Fibroblast of pulmonary artery (primary cell): ENCODE measurements at regions not wholly inside any gene's neighbourhood (a gene's known extent, or its start where the extent isn't known, plus 50 kb on each side); places are given as distances from the start of the nearest gene placed in this dataset.
"Not testable (repeated sequence)": the region's sequence is repeated elsewhere in the genome, so short reads cannot be mapped to it uniquely, and the experiment has no call there.

Source experiments
- DNase-seq: peaks from one replicate; pipeline ENCODE4 v3.0.0-alpha.2; 2010; ENCODE audit warnings: low read depth
- H3K4me3 ChIP-seq: replicated peaks from 2 replicates; pipeline ENCODE4 v1.5.1; 2011; ENCODE audit warnings: low read depth, mild to moderate bottlenecking, control low read depth, low read length, moderate library complexity
- TF ChIP-seq, protein P1 (sequence below): IDR thresholded peaks from 2 replicates; pipeline ENCODE4 v1.5.1; 2011; ENCODE audit warnings: mild to moderate bottlenecking, control low read depth, low read length, inconsistent platforms; ENCODE audit errors: missing control alignments

DNA sequence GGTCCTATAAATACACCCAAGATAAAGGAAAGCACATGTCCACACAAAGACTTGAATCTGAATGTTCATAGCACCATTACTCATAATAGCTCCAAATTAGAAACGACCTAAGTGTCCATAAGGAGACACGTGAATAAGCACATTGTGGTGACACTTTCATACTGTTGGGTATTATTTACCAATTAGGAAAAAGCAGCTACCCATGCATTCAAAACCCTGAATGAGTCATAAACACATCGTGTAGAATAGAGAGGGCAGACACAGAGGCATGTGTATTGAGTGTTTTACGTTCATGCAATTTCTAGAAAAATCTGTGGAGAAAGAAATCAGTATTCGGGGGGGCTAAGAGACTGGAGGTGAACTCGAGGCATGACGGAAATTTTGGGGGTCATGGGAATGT, 396.7 kb downstream of the THBS2 start:
- no peak overlapping the region for H3K4me3 ChIP-seq
- no peak for DNase-seq
- TF ChIP-seq, protein P1, sequence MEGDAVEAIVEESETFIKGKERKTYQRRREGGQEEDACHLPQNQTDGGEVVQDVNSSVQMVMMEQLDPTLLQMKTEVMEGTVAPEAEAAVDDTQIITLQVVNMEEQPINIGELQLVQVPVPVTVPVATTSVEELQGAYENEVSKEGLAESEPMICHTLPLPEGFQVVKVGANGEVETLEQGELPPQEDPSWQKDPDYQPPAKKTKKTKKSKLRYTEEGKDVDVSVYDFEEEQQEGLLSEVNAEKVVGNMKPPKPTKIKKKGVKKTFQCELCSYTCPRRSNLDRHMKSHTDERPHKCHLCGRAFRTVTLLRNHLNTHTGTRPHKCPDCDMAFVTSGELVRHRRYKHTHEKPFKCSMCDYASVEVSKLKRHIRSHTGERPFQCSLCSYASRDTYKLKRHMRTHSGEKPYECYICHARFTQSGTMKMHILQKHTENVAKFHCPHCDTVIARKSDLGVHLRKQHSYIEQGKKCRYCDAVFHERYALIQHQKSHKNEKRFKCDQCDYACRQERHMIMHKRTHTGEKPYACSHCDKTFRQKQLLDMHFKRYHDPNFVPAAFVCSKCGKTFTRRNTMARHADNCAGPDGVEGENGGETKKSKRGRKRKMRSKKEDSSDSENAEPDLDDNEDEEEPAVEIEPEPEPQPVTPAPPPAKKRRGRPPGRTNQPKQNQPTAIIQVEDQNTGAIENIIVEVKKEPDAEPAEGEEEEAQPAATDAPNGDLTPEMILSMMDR = no peak

DNA sequence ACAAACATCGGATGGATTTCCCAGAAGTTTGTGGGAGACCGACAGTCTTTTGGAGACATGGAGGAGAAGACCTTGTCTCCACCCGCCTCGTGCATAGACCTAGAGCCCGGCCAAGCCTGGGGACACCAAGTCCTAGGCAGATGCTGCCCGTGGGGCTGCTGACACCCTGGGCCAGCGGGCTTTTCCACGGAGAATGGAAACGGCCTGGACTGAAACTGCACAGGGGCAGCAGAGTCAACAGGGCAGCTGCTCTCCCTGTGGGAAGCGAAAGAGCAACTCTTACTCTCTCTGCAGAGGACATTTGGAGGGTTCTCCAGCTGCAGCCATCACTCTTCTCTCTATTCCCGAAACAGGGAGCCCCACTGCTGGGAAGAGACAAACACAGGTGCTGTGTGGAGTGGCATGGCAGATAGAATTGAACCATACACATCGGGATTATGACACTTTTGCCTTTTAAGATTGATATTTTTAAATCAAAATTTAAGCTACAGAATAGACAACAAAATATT, 401.2 kb downstream of the THBS2 start:
- TF ChIP-seq, protein P1 = no peak
- no peak for DNase-seq
- no peak overlapping the region for H3K4me3 ChIP-seq

DNA sequence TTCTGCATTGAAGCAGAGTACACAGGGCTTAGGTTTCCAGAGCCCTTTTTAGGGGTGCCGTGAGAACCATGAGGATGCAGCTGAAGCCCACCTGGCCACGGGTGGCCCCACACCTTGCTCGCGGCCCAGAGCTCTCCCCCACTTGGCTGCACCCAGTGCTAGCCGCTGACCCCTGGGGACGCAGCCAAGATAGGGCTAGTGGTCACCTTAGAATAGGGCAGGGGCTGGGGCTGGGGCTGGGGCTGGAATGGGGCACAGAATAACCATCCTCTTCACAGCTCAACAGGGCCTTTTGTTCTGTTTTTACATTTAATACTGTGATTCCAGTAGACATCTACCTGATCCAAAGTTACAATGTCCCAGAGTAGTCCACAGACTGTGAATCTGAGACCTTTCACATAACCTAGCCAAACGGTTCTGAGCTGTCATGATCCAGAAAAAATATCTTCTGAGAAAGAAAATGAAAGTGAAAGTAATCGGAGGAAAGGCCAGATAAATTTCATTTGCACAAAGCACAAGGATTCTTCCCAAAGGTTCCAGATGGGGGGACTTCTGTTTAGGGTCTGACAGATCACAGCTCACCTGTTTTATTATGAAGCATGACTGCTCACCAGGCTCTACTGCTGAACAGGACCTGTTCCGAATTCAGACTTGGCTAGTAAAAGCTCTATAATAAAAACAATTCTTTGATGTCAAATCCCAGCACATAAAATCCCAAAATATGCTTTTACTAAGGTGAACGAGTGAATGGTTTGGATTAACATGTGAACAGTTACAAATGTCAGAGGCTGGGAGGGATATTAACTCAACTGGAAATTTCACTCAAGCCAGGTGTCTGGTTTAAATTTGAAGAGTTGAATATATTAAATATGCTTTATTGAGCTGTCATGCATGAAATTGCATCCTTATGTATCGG, 401.9 kb downstream of the THBS2 start:
- peak overlapping the region; percentile 36 for H3K4me3 ChIP-seq
- TF ChIP-seq, protein P1 = no peak

DNA sequence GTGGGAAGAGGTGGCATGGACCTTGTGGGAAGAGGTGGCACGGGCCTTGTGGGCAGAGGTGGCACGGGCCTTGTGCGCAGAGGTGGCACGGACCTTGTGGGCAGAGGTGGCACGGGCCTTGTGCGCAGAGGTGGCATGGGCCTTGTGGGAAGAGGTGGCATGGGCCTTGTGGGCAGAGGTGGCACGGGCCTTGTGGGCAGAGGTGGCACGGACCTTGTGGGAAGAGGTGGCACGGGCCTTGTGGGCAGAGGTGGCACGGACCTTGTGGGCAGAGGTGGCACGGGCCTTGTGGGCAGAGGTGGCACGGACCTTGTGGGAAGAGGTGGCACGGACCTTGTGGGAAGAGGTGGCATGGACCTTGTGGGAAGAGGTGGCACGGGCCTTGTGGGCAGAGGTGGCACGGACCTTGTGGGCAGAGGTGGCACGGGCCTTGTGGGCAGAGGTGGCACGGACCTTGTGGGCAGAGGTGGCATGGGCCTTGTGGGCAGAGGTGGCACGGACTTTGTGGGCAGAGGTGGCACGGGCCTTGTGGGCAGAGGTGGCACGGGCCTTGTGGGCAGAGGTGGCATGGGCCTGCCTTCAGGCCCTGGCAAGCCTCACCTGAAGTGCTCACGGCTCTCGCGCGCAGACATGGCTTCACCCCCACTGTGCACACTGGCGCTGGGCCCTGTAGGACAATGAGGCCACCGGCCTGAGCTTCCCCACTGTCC, 403.5 kb downstream of the THBS2 start:
- not testable (repeated sequence) for DNase-seq, H3K4me3 ChIP-seq

More for the DNA sequence above, 401.9 kb downstream of the THBS2 start:
- DNase-seq = peak; percentile 3

DNA sequence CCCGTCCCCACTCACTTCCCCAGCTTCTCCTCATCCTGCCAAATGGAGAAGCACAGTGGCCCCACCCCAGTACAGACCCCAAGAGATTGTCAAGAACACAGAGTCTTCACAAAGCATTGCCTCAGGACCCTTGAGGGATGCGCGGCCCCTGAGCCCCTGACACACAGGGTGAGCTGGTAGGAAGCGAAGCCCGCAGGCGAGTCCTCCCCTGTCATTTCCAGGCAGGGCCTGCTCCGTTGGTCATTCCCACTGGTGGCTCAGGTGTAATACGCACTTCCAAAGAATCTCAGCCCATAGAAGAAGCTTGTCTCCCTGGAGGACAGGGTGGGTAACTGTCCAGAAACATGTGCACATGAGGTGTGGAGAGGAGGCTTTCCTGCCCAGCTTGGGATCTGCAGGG, 404.2 kb downstream of the THBS2 start:
- no peak overlapping the region for H3K4me3 ChIP-seq
- TF ChIP-seq, protein P1 = no peak
- no peak for DNase-seq

DNA sequence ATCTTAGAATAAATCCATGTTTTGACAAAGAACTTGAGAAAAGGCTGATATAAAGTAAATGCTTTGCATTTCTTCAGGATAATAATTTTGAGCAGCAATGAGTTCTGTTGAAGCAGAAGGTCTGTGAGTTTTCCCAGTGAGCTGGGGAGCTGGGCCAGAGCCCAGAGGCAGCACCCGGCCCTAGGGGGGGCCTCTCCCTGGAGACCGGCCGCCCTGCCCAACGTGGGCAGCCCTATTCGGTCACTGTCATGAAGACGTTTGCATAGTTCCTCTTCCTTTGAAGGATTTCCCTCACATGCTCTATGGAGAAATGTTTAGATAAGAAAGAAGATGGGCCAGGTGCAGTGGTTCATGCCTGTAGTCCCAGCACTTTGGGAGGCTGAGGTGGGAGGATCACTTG, 404.8 kb downstream of the THBS2 start:
- TF ChIP-seq, protein P1 = no peak
- H3K4me3 ChIP-seq = no peak overlapping the region

More for the DNA sequence above, 404.8 kb downstream of the THBS2 start:
- DNase-seq = no peak
